Stomach (tissue), 8 donors: ENCODE measurements at regions not wholly inside any gene's neighbourhood (a gene's known extent, or its start where the extent isn't known, plus 50 kb on each side); places are given as distances from the start of the nearest gene placed in this dataset.

Experiments
- DNase-seq, 2 donors: peaks; one replicate each; pipeline versions ENCODE4 v3.0.0 to v3.0.0-alpha.2; 2013 to 2019
- H3K27ac ChIP-seq, 5 donors: fragments of 200-600 bp in 4 of 5; sonication (generic) in 4 of 5; one replicate each; pipeline ENCODE4 v1.5.1; 2013 to 2019; ENCODE audit warnings: mild to moderate bottlenecking in 1 of 5, moderate library complexity in 1 of 5
- H3K27me3 ChIP-seq, 3 donors: fragments of 200-600 bp; sonication (generic); one replicate each; pipeline ENCODE4 v1.5.1; 2017 to 2019; ENCODE audit warnings: mixed run types in 1 of 3
- H3K36me3 ChIP-seq, 4 donors: fragments of 200-600 bp; sonication (generic); 1 replicate in 3 of 4; 2 replicates in 1 of 4; pipeline ENCODE4 v1.5.1; 2016 to 2019
- H3K4me1 ChIP-seq, 4 donors: fragments of 200-600 bp; sonication (generic); one replicate each; pipeline ENCODE4 v1.5.1; 2016 to 2019
- H3K4me3 ChIP-seq, 4 donors: fragments of 200-600 bp; sonication (generic) in 3 of 4; one replicate each; pipeline ENCODE4 v1.5.1; 2016 to 2019; ENCODE audit warnings: mild to moderate bottlenecking in 1 of 4
- H3K9me3 ChIP-seq, 4 donors: fragments of 200-600 bp; sonication (generic); one replicate each; pipeline ENCODE4 v1.5.1; 2016 to 2019
- EP300 ChIP-seq: sonication (generic); formaldehyde crosslinking; IDR thresholded peaks from one replicate; pipeline ENCODE4 v1.6.1; 2017; ENCODE audit warnings: antibody characterized with exemption
- POLR2A ChIP-seq, 4 donors: fragments of 450-650 bp; IDR thresholded peaks; one replicate each; pipeline ENCODE4 v1.6.1; 2016; ENCODE audit warnings: antibody characterized with exemption in 4 of 4, control low read depth in 2 of 4, mild to moderate bottlenecking in 1 of 4, moderate library complexity in 1 of 4
- POLR2AphosphoS5 ChIP-seq, 3 donors: sonication (generic); formaldehyde crosslinking; IDR thresholded peaks; one replicate each; pipeline ENCODE4 v1.6.1; 2016; ENCODE audit warnings: antibody characterized with exemption in 3 of 3
- WGBS, 5 donors: extraction: QIAGEN DNeasy Blood & Tissue Kit in 3 of 5; methylation state at CpG; one replicate each; pipeline versions ENCODE4 v1.1.5 to v1.1.7; 2013 to 2018; 5-methylcytosine and 5-hydroxymethylcytosine counted together
- intact Hi-C: fragments of 100-400 bp; cut with DNase I; formaldehyde crosslinking; loops from one replicate; pipeline ENCODE4 v1.15.1; 2023; ENCODE audit warnings: low total_unique reads
- TF ChIP-seq, protein P1 (sequence below), 7 experiments: fragments of 450-650 bp in 4 of 7; fragments of 200-600 bp in 3 of 7; sonication (generic) in 3 of 7; IDR thresholded peaks; one replicate each; pipeline ENCODE4 v1.5.1; 2016 to 2019; ENCODE audit warnings: antibody characterized with exemption in 7 of 7, control low read depth in 2 of 7, mild to moderate bottlenecking in 1 of 7
- donor health status: healthy with polysubstance abuse.
- donor health status: Bipolar disorder and iron deficiency.
- donor health status: healthy.

DNA sequence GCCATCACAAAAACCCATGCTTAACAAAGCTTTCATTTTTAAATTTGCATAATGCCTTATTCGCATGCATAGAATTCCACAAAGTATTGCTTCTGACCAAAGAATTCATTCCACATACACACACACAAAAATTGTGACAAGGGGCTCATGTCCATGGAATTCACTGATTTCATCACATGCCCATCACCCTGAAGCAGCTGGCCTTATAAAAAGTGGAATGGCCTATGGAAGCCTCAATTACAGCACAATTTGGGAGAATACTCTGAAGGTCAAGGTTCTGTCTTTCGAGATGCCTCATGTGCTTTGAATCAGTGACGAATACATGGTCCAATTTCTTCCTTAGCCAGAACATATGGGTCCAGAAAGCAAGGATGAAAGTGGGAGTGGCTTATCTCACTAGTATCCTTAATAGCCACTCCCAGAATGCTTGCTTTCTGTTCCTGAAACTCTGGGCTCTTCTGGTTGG is 165.7 kb downstream of the KDR start:
- Histone ChIP-seq H3K9me3 (no peaks in the 10 kb centered on the region), H3K4me3 (no peak overlapping the region), H3K27me3 (no peaks in the 10 kb centered on the region), H3K27ac (no peak overlapping the region), H3K4me1 (peaks cover 0 to 9% (median 0%) of the 10 kb centered on the region in 4 donors), H3K36me3 (no peaks in the 10 kb centered on the region)
- TF ChIP-seq POLR2A (IDR thresholded peaks at IDR 0.05) (no peak), EP300 (no peak), POLR2AphosphoS5 (IDR thresholded peaks at IDR 0.05) (no peak)
- TF ChIP-seq, protein P1, sequence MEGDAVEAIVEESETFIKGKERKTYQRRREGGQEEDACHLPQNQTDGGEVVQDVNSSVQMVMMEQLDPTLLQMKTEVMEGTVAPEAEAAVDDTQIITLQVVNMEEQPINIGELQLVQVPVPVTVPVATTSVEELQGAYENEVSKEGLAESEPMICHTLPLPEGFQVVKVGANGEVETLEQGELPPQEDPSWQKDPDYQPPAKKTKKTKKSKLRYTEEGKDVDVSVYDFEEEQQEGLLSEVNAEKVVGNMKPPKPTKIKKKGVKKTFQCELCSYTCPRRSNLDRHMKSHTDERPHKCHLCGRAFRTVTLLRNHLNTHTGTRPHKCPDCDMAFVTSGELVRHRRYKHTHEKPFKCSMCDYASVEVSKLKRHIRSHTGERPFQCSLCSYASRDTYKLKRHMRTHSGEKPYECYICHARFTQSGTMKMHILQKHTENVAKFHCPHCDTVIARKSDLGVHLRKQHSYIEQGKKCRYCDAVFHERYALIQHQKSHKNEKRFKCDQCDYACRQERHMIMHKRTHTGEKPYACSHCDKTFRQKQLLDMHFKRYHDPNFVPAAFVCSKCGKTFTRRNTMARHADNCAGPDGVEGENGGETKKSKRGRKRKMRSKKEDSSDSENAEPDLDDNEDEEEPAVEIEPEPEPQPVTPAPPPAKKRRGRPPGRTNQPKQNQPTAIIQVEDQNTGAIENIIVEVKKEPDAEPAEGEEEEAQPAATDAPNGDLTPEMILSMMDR (IDR thresholded peaks at IDR 0.05), result no peak
- WGBS, 5 donors, result 80 to 89% (median 86%) methylated on average over 3 of the region's 3 CpGs
- DNase-seq, result no peak
- intact Hi-C loops, result loop anchor here (10.0 kb wide), 1 partner anchor 645 kb away; no protein-coding TSS in a partner anchor

DNA sequence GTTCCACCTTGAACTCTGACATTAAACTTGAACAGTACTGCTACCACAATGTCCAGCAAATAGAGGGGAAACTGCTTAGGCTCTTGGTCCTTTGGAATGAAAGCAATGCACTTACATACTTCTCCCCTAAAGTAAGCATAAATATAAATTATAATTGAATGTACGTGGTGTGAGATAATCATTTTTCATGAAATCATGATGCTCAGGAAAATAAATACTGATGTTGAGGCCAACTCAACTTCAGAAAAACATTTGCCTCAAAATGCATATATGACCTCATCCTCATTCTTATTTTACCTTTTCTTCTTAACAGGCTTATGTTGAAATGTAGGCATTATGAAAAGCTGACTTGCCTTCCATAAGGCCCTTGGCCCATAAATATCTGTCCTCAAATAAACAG is 166.3 kb downstream of the KDR start:
- no peaks in the 10 kb centered on the region for H3K9me3 ChIP-seq
- H3K27me3 ChIP-seq, result no peaks in the 10 kb centered on the region
- H3K27ac ChIP-seq, result no peak overlapping the region
- no peaks in the 10 kb centered on the region for H3K36me3 ChIP-seq
- peaks cover 0 to 10% (median 0%) of the 10 kb centered on the region in 4 donors for H3K4me1 ChIP-seq
- intact Hi-C loops, result no loop called here
- 87 to 97% (median 93%) methylated on average over 1 of the region's 1 CpG for WGBS, 5 donors
- TF ChIP-seq POLR2A (IDR thresholded peaks at IDR 0.05) (no peak), POLR2AphosphoS5 (IDR thresholded peaks at IDR 0.05) (no peak), EP300 (no peak)
- TF ChIP-seq, protein P1 (IDR thresholded peaks at IDR 0.05), result no peak
- no peak for DNase-seq
- H3K4me3 ChIP-seq, result no peak overlapping the region

DNA sequence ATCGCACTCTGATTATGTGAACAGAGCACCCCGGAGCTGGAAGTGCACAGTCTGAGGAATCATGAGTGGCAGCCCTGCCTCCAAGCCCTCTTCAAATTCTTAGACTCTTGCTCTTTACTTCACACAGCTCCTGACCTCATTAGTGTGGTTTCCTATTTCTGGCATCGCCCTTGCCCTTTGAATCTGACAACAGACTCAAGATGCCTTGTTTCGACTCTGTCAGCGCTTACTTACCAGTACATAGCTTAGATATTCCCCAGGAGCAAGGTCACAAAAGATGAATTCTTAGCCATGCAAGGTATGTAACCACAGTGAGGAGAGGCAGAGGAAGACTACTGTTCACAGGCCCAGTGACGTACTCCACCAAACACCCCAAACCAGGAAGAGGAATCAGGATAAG is 167.2 kb downstream of the KDR start:
- WGBS, 5 donors, result 85 to 92% (median 90%) methylated on average over 6 of the region's 6 CpGs
- no peak for TF ChIP-seq POLR2AphosphoS5 (IDR thresholded peaks at IDR 0.05)
- no peak for TF ChIP-seq POLR2A (IDR thresholded peaks at IDR 0.05)
- TF ChIP-seq EP300, result no peak
- TF ChIP-seq, protein P1 (IDR thresholded peaks at IDR 0.05), result no peak
- H3K36me3 ChIP-seq, result no peaks in the 10 kb centered on the region
- intact Hi-C loops, result no loop called here
- H3K4me1 ChIP-seq, result peaks cover 0 to 10% (median 0%) of the 10 kb centered on the region in 4 donors
- H3K4me3 ChIP-seq, result no peak overlapping the region
- H3K27me3 ChIP-seq, result no peaks in the 10 kb centered on the region
- H3K27ac ChIP-seq, result no peak overlapping the region
- no peaks in the 10 kb centered on the region for H3K9me3 ChIP-seq
- peak in 1 of 2 donors; percentile 33 for DNase-seq

DNA sequence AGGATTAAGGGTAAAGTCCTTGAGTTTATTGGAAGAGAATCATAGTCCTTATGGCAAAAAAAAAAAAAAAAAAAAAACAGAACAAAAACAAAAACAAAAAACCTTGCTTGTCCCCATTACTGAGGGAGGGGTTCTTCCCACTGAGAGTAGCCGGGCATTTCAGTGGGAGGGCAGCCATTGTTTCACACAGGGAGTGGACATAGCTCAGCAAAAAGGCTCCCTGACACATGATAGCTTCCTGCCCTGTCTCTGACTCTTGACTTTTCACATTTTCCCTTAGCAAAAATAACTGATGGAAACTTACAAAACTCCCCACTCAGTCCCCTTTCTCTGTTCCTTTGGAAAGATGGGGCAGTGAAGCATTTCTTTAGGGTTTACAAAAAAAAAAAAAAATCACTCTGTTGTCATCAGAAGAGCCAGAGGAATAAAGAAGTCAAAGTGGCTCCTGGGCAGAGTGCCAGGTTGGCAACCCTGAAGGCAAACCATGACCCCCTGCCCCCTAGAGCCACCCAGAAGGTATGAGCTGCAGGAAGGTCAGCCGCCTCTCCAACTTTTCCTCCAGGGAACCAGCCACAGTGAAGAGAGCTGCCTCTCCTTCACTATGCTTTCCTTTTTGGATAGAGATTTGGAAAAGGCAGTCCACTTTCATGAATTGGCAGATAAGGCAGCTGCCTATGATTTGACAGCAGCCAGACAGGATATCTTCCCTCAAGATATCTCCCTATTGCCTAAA is 170.6 kb downstream of the KDR start:
- Histone ChIP-seq H3K4me1 (peaks cover 0 to 10% (median 0%) of the 10 kb centered on the region in 4 donors), H3K4me3 (no peak overlapping the region), H3K36me3 (no peaks in the 10 kb centered on the region), H3K9me3 (no peaks in the 10 kb centered on the region), H3K27ac (no peak overlapping the region), H3K27me3 (no peaks in the 10 kb centered on the region)
- intact Hi-C loops, result no loop called here
- TF ChIP-seq POLR2AphosphoS5 (IDR thresholded peaks at IDR 0.05) (no peak), POLR2A (IDR thresholded peaks at IDR 0.05) (no peak), EP300 (no peak)
- TF ChIP-seq, protein P1 (IDR thresholded peaks at IDR 0.05), result no peak
- WGBS, 5 donors, result 52 to 69% (median 63%) methylated on average over 2 of the region's 2 CpGs
- peak in 1 of 2 donors; percentile 8 for DNase-seq
